ENCODE measurements at regions not wholly inside any gene's neighbourhood (a gene's known extent, or its start where the extent isn't known, plus 50 kb on each side); places are given as distances from the start of the nearest gene placed in this dataset.

- Histone ChIP-seq H3K9me3 (ENCODE audit: control insufficient read depth in 5 of 5, low read length in 5 of 5) (peaks cover 0 to 5% (median 0%) of the 10 kb centered on the region in 5 donors), H3K4me3 (ENCODE audit: low read depth in 1 of 5, low read length in 5 of 5) (no peak overlapping the region), H3K27ac (ENCODE audit: low read depth, low read length) (no peak overlapping the region), H3K36me3 (ENCODE audit: control insufficient read depth in 5 of 5, insufficient read depth in 5 of 5, low read length in 5 of 5) (no peaks in the 10 kb centered on the region), H3K4me1 (ENCODE audit: control insufficient read depth in 5 of 5, insufficient read depth in 5 of 5, low read length in 5 of 5) (peaks cover 0 to 6% (median 0%) of the 10 kb centered on the region in 5 donors), H3K27me3 (ENCODE audit: control insufficient read depth in 5 of 5, insufficient read depth in 4 of 5, low read length in 5 of 5) (peaks cover 0 to 4% (median 0%) of the 10 kb centered on the region in 5 donors), H3K9ac (ENCODE audit: low read length in 5 of 5) (no peak overlapping the region)
Observed at GRCh38 chr2:128549646-128550260, 231.1 kb upstream of the HS6ST1 start.

GRCh38 chr2:128550389-128550788, 231.7 kb upstream of the HS6ST1 start:
- H3K27me3 ChIP-seq (ENCODE audit: control insufficient read depth in 5 of 5, insufficient read depth in 4 of 5, low read length in 5 of 5) = peaks cover 0 to 4% (median 0%) of the 10 kb centered on the region in 5 donors
- no peak overlapping the region for H3K4me3 ChIP-seq (ENCODE audit: low read depth in 1 of 5, low read length in 5 of 5)
- peaks cover 0 to 6% (median 0%) of the 10 kb centered on the region in 5 donors for H3K4me1 ChIP-seq (ENCODE audit: control insufficient read depth in 5 of 5, insufficient read depth in 5 of 5, low read length in 5 of 5)
- no peak overlapping the region for H3K27ac ChIP-seq (ENCODE audit: low read depth, low read length)
- no peak overlapping the region for H3K9ac ChIP-seq (ENCODE audit: low read length in 5 of 5)
- no peaks in the 10 kb centered on the region for H3K36me3 ChIP-seq (ENCODE audit: control insufficient read depth in 5 of 5, insufficient read depth in 5 of 5, low read length in 5 of 5)
- H3K9me3 ChIP-seq (ENCODE audit: control insufficient read depth in 5 of 5, low read length in 5 of 5) = peaks cover 0 to 5% (median 0%) of the 10 kb centered on the region in 5 donors

GRCh38 chr2:128550801-128551416, 232.2 kb upstream of the HS6ST1 start:
- Histone ChIP-seq H3K9me3 (ENCODE audit: control insufficient read depth in 5 of 5, low read length in 5 of 5) (peaks cover 0 to 5% (median 0%) of the 10 kb centered on the region in 5 donors), H3K4me3 (ENCODE audit: low read depth in 1 of 5, low read length in 5 of 5) (no peak overlapping the region), H3K4me1 (ENCODE audit: control insufficient read depth in 5 of 5, insufficient read depth in 5 of 5, low read length in 5 of 5) (peaks cover 0 to 6% (median 0%) of the 10 kb centered on the region in 5 donors), H3K36me3 (ENCODE audit: control insufficient read depth in 5 of 5, insufficient read depth in 5 of 5, low read length in 5 of 5) (no peaks in the 10 kb centered on the region), H3K27ac (ENCODE audit: low read depth, low read length) (no peak overlapping the region), H3K27me3 (ENCODE audit: control insufficient read depth in 5 of 5, insufficient read depth in 4 of 5, low read length in 5 of 5) (peaks cover 0 to 4% (median 0%) of the 10 kb centered on the region in 5 donors), H3K9ac (ENCODE audit: low read length in 5 of 5) (no peak overlapping the region)

- H3K9ac ChIP-seq (ENCODE audit: low read length in 5 of 5) = no peak overlapping the region
- no peak overlapping the region for H3K27ac ChIP-seq (ENCODE audit: low read depth, low read length)
- H3K36me3 ChIP-seq (ENCODE audit: control insufficient read depth in 5 of 5, insufficient read depth in 5 of 5, low read length in 5 of 5) = no peaks in the 10 kb centered on the region
- H3K27me3 ChIP-seq (ENCODE audit: control insufficient read depth in 5 of 5, insufficient read depth in 4 of 5, low read length in 5 of 5) = peaks cover 0 to 4% (median 0%) of the 10 kb centered on the region in 5 donors
- peaks cover 0 to 6% (median 0%) of the 10 kb centered on the region in 5 donors for H3K4me1 ChIP-seq (ENCODE audit: control insufficient read depth in 5 of 5, insufficient read depth in 5 of 5, low read length in 5 of 5)
- no peak overlapping the region for H3K4me3 ChIP-seq (ENCODE audit: low read depth in 1 of 5, low read length in 5 of 5)
- H3K9me3 ChIP-seq (ENCODE audit: control insufficient read depth in 5 of 5, low read length in 5 of 5) = peaks cover 0 to 5% (median 0%) of the 10 kb centered on the region in 5 donors
Observed at GRCh38 chr2:128551435-128551834, 232.8 kb upstream of the HS6ST1 start.

- no peak overlapping the region for H3K27ac ChIP-seq (ENCODE audit: low read depth, low read length)
- H3K4me1 ChIP-seq (ENCODE audit: control insufficient read depth in 5 of 5, insufficient read depth in 5 of 5, low read length in 5 of 5) = peaks cover 0 to 6% (median 0%) of the 10 kb centered on the region in 5 donors
- no peaks in the 10 kb centered on the region for H3K36me3 ChIP-seq (ENCODE audit: control insufficient read depth in 5 of 5, insufficient read depth in 5 of 5, low read length in 5 of 5)
Observed at GRCh38 chr2:128552141-128552805, 233.6 kb upstream of the HS6ST1 start.

GRCh38 chr2:128552806-128553551, 234.3 kb upstream of the HS6ST1 start:
- Histone ChIP-seq H3K9me3 (ENCODE audit: control insufficient read depth in 5 of 5, low read length in 5 of 5) (peaks cover 0 to 5% (median 0%) of the 10 kb centered on the region in 5 donors), H3K4me1 (ENCODE audit: control insufficient read depth in 5 of 5, insufficient read depth in 5 of 5, low read length in 5 of 5) (peaks cover 0 to 6% (median 3%) of the 10 kb centered on the region in 5 donors), H3K27me3 (ENCODE audit: control insufficient read depth in 5 of 5, insufficient read depth in 4 of 5, low read length in 5 of 5) (peaks cover 0 to 4% (median 0%) of the 10 kb centered on the region in 5 donors), H3K9ac (ENCODE audit: low read length in 5 of 5) (no peak overlapping the region), H3K27ac (ENCODE audit: low read depth, low read length) (no peak overlapping the region), H3K4me3 (ENCODE audit: low read depth in 1 of 5, low read length in 5 of 5) (no peak overlapping the region), H3K36me3 (ENCODE audit: control insufficient read depth in 5 of 5, insufficient read depth in 5 of 5, low read length in 5 of 5) (no peaks in the 10 kb centered on the region)

More at GRCh38 chr2:128552141-128552805, 233.6 kb upstream of the HS6ST1 start:
- Histone ChIP-seq H3K4me3 (ENCODE audit: low read depth in 1 of 5, low read length in 5 of 5) (no peak overlapping the region), H3K27me3 (ENCODE audit: control insufficient read depth in 5 of 5, insufficient read depth in 4 of 5, low read length in 5 of 5) (peaks cover 0 to 4% (median 0%) of the 10 kb centered on the region in 5 donors), H3K9ac (ENCODE audit: low read length in 5 of 5) (no peak overlapping the region), H3K9me3 (ENCODE audit: control insufficient read depth in 5 of 5, low read length in 5 of 5) (peaks cover 0 to 5% (median 0%) of the 10 kb centered on the region in 5 donors)

GRCh38 chr2:128554151-128554769, 235.6 kb upstream of the HS6ST1 start:
- H3K36me3 ChIP-seq (ENCODE audit: control insufficient read depth in 5 of 5, insufficient read depth in 5 of 5, low read length in 5 of 5) = no peaks in the 10 kb centered on the region
- no peak overlapping the region for H3K9ac ChIP-seq (ENCODE audit: low read length in 5 of 5)
- no peak overlapping the region for H3K27ac ChIP-seq (ENCODE audit: low read depth, low read length)
- H3K27me3 ChIP-seq (ENCODE audit: control insufficient read depth in 5 of 5, insufficient read depth in 4 of 5, low read length in 5 of 5) = peaks cover 0 to 4% (median 0%) of the 10 kb centered on the region in 5 donors
- H3K4me1 ChIP-seq (ENCODE audit: control insufficient read depth in 5 of 5, insufficient read depth in 5 of 5, low read length in 5 of 5) = peaks cover 0 to 6% (median 3%) of the 10 kb centered on the region in 5 donors
- peaks cover 0 to 5% (median 0%) of the 10 kb centered on the region in 5 donors for H3K9me3 ChIP-seq (ENCODE audit: control insufficient read depth in 5 of 5, low read length in 5 of 5)
- no peak overlapping the region for H3K4me3 ChIP-seq (ENCODE audit: low read depth in 1 of 5, low read length in 5 of 5)

- no peak overlapping the region for H3K9ac ChIP-seq (ENCODE audit: low read length in 5 of 5)
- H3K36me3 ChIP-seq (ENCODE audit: control insufficient read depth in 5 of 5, insufficient read depth in 5 of 5, low read length in 5 of 5) = no peaks in the 10 kb centered on the region
- no peak overlapping the region for H3K4me3 ChIP-seq (ENCODE audit: low read depth in 1 of 5, low read length in 5 of 5)
- no peak overlapping the region for H3K27ac ChIP-seq (ENCODE audit: low read depth, low read length)
- H3K27me3 ChIP-seq (ENCODE audit: control insufficient read depth in 5 of 5, insufficient read depth in 4 of 5, low read length in 5 of 5) = peaks cover 0 to 4% (median 0%) of the 10 kb centered on the region in 5 donors
- peaks cover 0 to 4% (median 3%) of the 10 kb centered on the region in 5 donors for H3K4me1 ChIP-seq (ENCODE audit: control insufficient read depth in 5 of 5, insufficient read depth in 5 of 5, low read length in 5 of 5)
- H3K9me3 ChIP-seq (ENCODE audit: control insufficient read depth in 5 of 5, low read length in 5 of 5) = peaks cover 0 to 5% (median 0%) of the 10 kb centered on the region in 5 donors
Observed at GRCh38 chr2:128555433-128555832, 236.8 kb upstream of the HS6ST1 start.

GRCh38 chr2:128556089-128556488, 237.4 kb upstream of the HS6ST1 start:
- H3K9ac ChIP-seq (ENCODE audit: low read length in 5 of 5) = no peak overlapping the region
- peaks cover 0 to 4% (median 3%) of the 10 kb centered on the region in 5 donors for H3K4me1 ChIP-seq (ENCODE audit: control insufficient read depth in 5 of 5, insufficient read depth in 5 of 5, low read length in 5 of 5)
- H3K36me3 ChIP-seq (ENCODE audit: control insufficient read depth in 5 of 5, insufficient read depth in 5 of 5, low read length in 5 of 5) = no peaks in the 10 kb centered on the region
- H3K27ac ChIP-seq (ENCODE audit: low read depth, low read length) = no peak overlapping the region
- peaks cover 0 to 5% (median 0%) of the 10 kb centered on the region in 5 donors for H3K9me3 ChIP-seq (ENCODE audit: control insufficient read depth in 5 of 5, low read length in 5 of 5)
- peaks cover 0 to 4% (median 0%) of the 10 kb centered on the region in 5 donors for H3K27me3 ChIP-seq (ENCODE audit: control insufficient read depth in 5 of 5, insufficient read depth in 4 of 5, low read length in 5 of 5)
- no peak overlapping the region for H3K4me3 ChIP-seq (ENCODE audit: low read depth in 1 of 5, low read length in 5 of 5)
